ENCODE measurements at regions not wholly inside any gene's neighbourhood (a gene's known extent, or its start where the extent isn't known, plus 50 kb on each side); places are given as distances from the start of the nearest gene placed in this dataset.
"Not testable (repeated sequence)": the region's sequence is repeated elsewhere in the genome, so short reads cannot be mapped to it uniquely, and the experiment has no call there.

GRCh38 chr2:167652401-167652800 is 595.0 kb downstream of the STK39 start:
- TF ChIP-seq, protein P1, sequence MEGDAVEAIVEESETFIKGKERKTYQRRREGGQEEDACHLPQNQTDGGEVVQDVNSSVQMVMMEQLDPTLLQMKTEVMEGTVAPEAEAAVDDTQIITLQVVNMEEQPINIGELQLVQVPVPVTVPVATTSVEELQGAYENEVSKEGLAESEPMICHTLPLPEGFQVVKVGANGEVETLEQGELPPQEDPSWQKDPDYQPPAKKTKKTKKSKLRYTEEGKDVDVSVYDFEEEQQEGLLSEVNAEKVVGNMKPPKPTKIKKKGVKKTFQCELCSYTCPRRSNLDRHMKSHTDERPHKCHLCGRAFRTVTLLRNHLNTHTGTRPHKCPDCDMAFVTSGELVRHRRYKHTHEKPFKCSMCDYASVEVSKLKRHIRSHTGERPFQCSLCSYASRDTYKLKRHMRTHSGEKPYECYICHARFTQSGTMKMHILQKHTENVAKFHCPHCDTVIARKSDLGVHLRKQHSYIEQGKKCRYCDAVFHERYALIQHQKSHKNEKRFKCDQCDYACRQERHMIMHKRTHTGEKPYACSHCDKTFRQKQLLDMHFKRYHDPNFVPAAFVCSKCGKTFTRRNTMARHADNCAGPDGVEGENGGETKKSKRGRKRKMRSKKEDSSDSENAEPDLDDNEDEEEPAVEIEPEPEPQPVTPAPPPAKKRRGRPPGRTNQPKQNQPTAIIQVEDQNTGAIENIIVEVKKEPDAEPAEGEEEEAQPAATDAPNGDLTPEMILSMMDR (IDR thresholded peaks at IDR 0.05; ENCODE audit: low read depth, low read length) = no peak
- peak in 1 of 2 donors; percentile 8 for DNase-seq (ENCODE audit: low read depth in 2 of 2)
- H3K4me3 ChIP-seq (replicated peaks in 1 of 2; ENCODE audit: low read depth in 2 of 2, low read length in 2 of 2) = no peak overlapping the region

DNA sequence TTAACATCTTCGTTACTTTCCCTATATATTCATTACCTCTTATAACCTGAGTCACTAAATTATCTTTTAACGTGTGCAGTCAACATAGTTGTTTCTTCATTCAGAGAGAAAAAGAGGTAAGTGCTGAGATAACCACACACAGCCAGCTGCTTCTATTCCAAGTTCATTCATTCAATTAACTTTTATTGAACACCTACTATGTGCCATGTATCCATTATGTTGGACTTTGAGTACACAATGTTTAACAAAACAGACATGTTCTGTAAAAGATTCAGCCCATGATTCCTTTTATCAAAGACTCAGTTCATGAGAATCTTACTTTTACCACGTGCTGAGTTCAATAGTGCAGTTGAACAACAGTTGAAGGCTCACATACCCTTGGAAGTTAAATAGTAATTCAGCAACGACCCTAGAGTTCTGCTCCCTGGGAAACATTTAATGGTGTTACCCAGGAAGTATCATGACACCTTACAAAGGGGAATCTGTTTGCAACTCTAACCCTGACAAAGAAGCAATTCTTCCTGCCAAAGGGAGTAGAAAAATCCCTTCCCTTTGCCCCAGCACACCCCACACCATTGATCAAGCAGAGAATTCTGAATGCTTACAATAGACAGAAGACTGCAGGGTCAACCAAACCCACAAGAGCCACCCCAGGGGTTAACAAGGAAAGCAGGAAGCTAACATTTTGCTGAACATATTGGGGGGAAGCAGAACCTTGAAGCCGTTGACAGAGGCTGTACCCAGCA is 595.8 kb downstream of the STK39 start:
- no peak for DNase-seq (ENCODE audit: low read depth in 2 of 2)
- TF ChIP-seq, protein P1 (IDR thresholded peaks at IDR 0.05; ENCODE audit: low read depth, low read length) = no peak
- no peak overlapping the region for H3K4me3 ChIP-seq (replicated peaks in 1 of 2; ENCODE audit: low read depth in 2 of 2, low read length in 2 of 2)

DNA sequence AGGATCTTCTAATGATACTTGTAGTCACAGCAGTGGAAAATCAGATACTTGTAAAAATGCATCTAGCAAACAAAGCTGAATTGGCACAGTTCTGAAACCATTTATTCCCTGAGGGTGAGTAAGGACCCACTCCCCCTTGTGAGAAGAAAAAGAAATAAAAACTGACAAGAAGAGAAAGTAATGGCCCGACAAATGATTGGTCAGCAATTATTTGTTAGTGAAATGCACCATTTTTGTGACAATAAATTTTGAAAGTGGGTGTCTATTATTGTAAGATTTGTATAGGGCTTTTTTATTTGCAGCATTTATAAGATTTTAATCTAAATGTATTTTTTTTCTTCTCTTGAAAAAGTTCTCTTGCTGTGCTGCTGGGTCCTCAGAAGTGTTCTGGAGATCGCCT is 600.8 kb downstream of the STK39 start:
- TF ChIP-seq, protein P1 (IDR thresholded peaks at IDR 0.05; ENCODE audit: low read depth, low read length) = no peak
- no peak overlapping the region for H3K4me3 ChIP-seq (replicated peaks in 1 of 2; ENCODE audit: low read depth in 2 of 2, low read length in 2 of 2)
- DNase-seq (ENCODE audit: low read depth in 2 of 2) = no peak

DNA sequence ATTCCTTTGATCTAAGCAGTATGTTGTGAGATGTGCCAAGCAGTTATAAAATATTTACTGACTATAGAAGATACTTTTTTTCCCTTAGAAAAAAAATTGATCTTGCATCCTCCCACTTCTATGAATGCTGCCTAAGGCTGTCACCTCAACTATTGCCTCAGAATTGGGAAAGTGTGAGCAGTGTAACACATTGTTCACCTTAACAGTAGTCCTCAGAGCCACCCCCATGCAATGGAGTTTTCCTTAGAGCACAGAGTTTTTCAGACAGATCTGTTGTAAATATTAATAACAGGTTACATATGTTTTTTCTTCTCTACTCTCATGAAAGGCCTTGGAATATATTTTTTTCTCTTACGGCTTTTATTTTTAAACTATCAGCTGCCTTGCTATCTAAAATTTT is 607.3 kb downstream of the STK39 start:
- DNase-seq (ENCODE audit: low read depth in 2 of 2) = no peak
- TF ChIP-seq, protein P1 (IDR thresholded peaks at IDR 0.05; ENCODE audit: low read depth, low read length) = no peak
- H3K4me3 ChIP-seq (replicated peaks in 1 of 2; ENCODE audit: low read depth in 2 of 2, low read length in 2 of 2) = no peak overlapping the region

DNA sequence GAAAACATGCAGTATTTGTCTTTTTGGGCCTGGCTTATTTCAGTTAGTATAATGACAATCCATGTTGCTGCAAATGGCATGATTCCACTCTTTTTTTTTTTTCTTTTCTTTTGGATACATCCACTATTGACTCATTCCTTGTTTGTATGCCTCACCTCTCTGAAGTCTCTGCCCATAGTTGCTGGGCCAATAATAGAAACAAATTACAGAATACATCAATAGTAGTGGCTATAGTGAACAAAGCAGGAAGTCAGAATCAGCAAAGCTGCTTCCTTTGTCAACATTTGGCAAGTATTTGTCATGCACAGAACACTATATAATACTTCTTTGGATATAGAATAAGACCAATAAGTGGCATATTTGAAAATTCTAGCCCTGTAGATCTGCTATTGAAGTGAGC is 609.7 kb downstream of the STK39 start:
- peak in 1 of 2 donors; percentile 6 for DNase-seq (ENCODE audit: low read depth in 2 of 2)
- no peak overlapping the region for H3K4me3 ChIP-seq (replicated peaks in 1 of 2; ENCODE audit: low read depth in 2 of 2, low read length in 2 of 2)
- TF ChIP-seq, protein P1 (IDR thresholded peaks at IDR 0.05; ENCODE audit: low read depth, low read length) = no peak

DNA sequence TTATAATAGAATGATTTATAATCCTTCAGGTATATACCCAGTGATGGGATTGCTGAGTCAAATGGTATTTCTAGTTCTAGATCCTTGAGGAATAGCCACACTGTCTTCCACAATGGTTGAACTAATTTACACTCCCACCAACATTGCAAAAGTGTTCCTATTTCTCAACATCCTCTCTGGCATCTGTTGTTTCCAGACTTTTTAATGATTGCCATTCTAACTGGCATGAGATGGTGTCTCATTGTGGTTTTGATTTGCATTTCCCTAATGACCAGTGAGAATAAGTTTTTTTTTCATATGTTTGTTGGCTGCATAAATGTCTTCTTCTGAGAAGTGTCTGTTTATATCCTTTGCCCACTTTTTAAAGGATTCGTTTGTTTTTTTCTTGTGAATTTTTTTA is 615.1 kb downstream of the STK39 start:
- not testable (repeated sequence) for H3K4me3 ChIP-seq (replicated peaks in 1 of 2; ENCODE audit: low read depth in 2 of 2, low read length in 2 of 2); DNase-seq (ENCODE audit: low read depth in 2 of 2)

DNA sequence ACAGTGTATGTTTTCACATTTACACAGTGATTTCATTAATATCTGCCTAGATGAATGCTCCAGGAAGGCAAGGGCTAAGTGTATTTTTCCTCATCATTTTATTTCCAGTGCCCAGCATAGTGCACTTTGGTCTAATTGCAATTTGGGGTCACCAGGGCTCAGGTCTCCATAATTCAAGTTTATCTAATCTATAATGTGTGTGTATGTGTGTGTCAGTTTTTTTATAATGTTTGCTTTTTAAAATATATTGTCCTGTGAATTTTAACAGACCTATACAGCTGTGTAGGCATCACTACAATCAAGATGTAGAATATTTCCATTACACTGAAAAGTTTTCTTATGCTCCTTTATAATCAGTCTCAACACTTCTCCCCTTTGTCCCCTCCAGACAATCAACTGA is 620.4 kb downstream of the STK39 start:
- no peak for DNase-seq (ENCODE audit: low read depth in 2 of 2)
- no peak overlapping the region for H3K4me3 ChIP-seq (replicated peaks in 1 of 2; ENCODE audit: low read depth in 2 of 2, low read length in 2 of 2)
- TF ChIP-seq, protein P1 (IDR thresholded peaks at IDR 0.05; ENCODE audit: low read depth, low read length) = no peak
